ENCODE measurements at regions not wholly inside any gene's neighbourhood (a gene's known extent, or its start where the extent isn't known, plus 50 kb on each side); places are given as distances from the start of the nearest gene placed in this dataset.

DNA sequence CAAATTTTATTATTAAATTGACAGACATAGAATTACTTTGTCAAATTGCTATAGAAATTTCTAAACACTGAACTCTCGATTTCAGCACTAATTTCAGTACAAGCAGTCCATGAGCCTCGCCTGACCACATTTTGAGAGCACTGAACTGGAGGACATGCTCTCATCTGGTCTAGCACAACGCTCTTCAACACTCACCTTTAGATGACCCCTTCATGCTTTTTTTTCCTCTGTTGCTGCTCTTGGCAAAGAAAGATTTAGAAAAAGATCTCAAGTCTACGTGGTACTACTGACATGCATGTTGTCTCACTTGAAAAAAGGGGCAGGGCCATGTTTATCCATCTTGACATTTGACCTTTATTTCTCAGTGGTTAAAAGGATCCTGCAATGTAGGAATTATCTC lies 981.5 kb downstream of the DIAPH3 start:
- TF ChIP-seq, protein P1, sequence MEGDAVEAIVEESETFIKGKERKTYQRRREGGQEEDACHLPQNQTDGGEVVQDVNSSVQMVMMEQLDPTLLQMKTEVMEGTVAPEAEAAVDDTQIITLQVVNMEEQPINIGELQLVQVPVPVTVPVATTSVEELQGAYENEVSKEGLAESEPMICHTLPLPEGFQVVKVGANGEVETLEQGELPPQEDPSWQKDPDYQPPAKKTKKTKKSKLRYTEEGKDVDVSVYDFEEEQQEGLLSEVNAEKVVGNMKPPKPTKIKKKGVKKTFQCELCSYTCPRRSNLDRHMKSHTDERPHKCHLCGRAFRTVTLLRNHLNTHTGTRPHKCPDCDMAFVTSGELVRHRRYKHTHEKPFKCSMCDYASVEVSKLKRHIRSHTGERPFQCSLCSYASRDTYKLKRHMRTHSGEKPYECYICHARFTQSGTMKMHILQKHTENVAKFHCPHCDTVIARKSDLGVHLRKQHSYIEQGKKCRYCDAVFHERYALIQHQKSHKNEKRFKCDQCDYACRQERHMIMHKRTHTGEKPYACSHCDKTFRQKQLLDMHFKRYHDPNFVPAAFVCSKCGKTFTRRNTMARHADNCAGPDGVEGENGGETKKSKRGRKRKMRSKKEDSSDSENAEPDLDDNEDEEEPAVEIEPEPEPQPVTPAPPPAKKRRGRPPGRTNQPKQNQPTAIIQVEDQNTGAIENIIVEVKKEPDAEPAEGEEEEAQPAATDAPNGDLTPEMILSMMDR (IDR thresholded peaks at IDR 0.05), result no peak
- no peak for TF ChIP-seq POLR2A (IDR thresholded peaks at IDR 0.05)

Measured in upper lobe of left lung (tissue), 4 donors.